GM21723 (cell line): ENCODE measurements at regions not wholly inside any gene's neighbourhood (a gene's known extent, or its start where the extent isn't known, plus 50 kb on each side); places are given as distances from the start of the nearest gene placed in this dataset.

Experiments
- ATAC-seq: cut with Tn5 transposase; IDR thresholded peaks from one replicate; pipeline ENCODE4 v1.9.1; 2021; ENCODE audit warnings: mild to moderate bottlenecking, moderate library complexity; ENCODE audit not compliant: unreplicated experiment

GRCh38 chr18:73805991-73806390 lies 341.6 kb downstream of the FBXO15 start:
- ATAC-seq = no peak

- no peak for ATAC-seq
Measured at GRCh38 chr18:73797419-73797818, 350.2 kb downstream of the FBXO15 start.

GRCh38 chr18:73793386-73793785 lies 354.2 kb downstream of the FBXO15 start:
- no peak for ATAC-seq

- ATAC-seq = no peak
Measured at GRCh38 chr18:73791081-73791480, 356.6 kb downstream of the FBXO15 start.

GRCh38 chr18:73790587-73790986 lies 357.0 kb downstream of the FBXO15 start:
- ATAC-seq = no peak

GRCh38 chr18:73787316-73787715 lies 360.3 kb downstream of the FBXO15 start:
- ATAC-seq = no peak

- no peak for ATAC-seq
Measured at GRCh38 chr18:73785300-73785699, 362.3 kb downstream of the FBXO15 start.

- ATAC-seq = no peak
Measured at GRCh38 chr18:73784853-73785252, 362.8 kb downstream of the FBXO15 start.

- no peak for ATAC-seq
Measured at GRCh38 chr18:73782405-73782804, 365.2 kb downstream of the FBXO15 start.

GRCh38 chr18:73780218-73780617 lies 367.4 kb downstream of the FBXO15 start:
- ATAC-seq = no peak

GRCh38 chr18:73778032-73778359 lies 369.6 kb downstream of the FBXO15 start:
- ATAC-seq = no peak

GRCh38 chr18:73777356-73778031 lies 370.1 kb downstream of the FBXO15 start:
- no peak for ATAC-seq

- ATAC-seq = no peak
Measured at GRCh38 chr18:73774811-73775509, 372.7 kb downstream of the FBXO15 start.

- no peak for ATAC-seq
Measured at GRCh38 chr18:73768043-73768442, 379.6 kb downstream of the FBXO15 start.

- no peak for ATAC-seq
Measured at GRCh38 chr18:73766910-73767515, 380.6 kb downstream of the FBXO15 start.

GRCh38 chr18:73758446-73758845 lies 389.2 kb downstream of the FBXO15 start:
- no peak for ATAC-seq

- ATAC-seq = no peak
Measured at GRCh38 chr18:73756256-73757091, 391.2 kb downstream of the FBXO15 start.

- ATAC-seq = no peak
Measured at GRCh38 chr18:73752965-73753364, 394.7 kb downstream of the FBXO15 start.

GRCh38 chr18:73752546-73752945 lies 395.1 kb downstream of the FBXO15 start:
- no peak for ATAC-seq

- ATAC-seq = no peak
Measured at GRCh38 chr18:73750052-73750451, 397.6 kb downstream of the FBXO15 start.

- no peak for ATAC-seq
Measured at GRCh38 chr18:73749304-73749703, 398.3 kb downstream of the FBXO15 start.
